Hematopoietic multipotent progenitor cell (in vitro differentiated cells): ENCODE measurements at regions not wholly inside any gene's neighbourhood (a gene's known extent, or its start where the extent isn't known, plus 50 kb on each side); places are given as distances from the start of the nearest gene placed in this dataset.
A peak's percentile ranks its signal among the peaks of the same experiment; 100 is the strongest.
"Not testable (repeated sequence)": the region's sequence is repeated elsewhere in the genome, so short reads cannot be mapped to it uniquely, and the experiment has no call there.

Experiments used
- DNase-seq, 3 donors: peaks; one replicate each; pipeline ENCODE4 v3.0.0-alpha.2; 2011 to 2015; ENCODE audit warnings: low read depth in 2 of 3, low spot score in 2 of 3

GRCh38 chr12:4159851-4160250, 113.7 kb upstream of the CCND2 start:
- no peak for DNase-seq

- DNase-seq, result no peak
Observed at GRCh38 chr12:4158306-4158705, 115.3 kb upstream of the CCND2 start.

- no peak for DNase-seq
Observed at GRCh38 chr12:4157122-4157521, 116.4 kb upstream of the CCND2 start.

GRCh38 chr12:4156317-4156716, 117.2 kb upstream of the CCND2 start:
- DNase-seq, result peak in 1 of 3 donors; percentile 35

GRCh38 chr12:4154672-4155225, 118.8 kb upstream of the CCND2 start:
- no peak for DNase-seq

DNA sequence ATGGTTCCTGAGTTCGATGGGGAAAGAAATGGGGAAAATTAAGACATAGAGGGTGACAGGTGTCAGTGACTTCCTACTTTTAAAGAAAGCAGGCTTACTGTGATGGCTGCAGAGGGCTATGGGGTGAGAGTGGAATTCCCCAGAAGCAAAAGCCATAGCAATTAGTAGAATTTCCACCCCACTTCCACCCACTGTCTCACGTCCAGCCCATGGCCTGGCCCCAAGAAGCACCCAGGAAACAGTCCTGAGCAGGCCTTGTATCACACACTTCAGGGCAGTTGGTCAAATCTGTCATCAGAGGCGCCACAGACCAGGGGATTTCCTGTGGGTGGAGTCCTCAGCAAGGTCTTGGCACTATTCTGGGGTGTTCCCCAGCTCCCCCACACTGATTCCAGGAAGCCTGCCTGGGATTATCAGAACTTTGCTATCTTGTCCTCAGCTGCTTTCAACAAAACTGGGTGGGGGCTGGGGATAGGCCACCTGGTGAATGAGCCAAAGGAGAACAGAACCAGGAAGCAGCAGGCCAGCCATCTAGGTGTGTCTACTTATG, 120.1 kb upstream of the CCND2 start:
- no peak for DNase-seq

- DNase-seq, result no peak
Observed at GRCh38 chr12:4152145-4152795, 121.3 kb upstream of the CCND2 start.

DNA sequence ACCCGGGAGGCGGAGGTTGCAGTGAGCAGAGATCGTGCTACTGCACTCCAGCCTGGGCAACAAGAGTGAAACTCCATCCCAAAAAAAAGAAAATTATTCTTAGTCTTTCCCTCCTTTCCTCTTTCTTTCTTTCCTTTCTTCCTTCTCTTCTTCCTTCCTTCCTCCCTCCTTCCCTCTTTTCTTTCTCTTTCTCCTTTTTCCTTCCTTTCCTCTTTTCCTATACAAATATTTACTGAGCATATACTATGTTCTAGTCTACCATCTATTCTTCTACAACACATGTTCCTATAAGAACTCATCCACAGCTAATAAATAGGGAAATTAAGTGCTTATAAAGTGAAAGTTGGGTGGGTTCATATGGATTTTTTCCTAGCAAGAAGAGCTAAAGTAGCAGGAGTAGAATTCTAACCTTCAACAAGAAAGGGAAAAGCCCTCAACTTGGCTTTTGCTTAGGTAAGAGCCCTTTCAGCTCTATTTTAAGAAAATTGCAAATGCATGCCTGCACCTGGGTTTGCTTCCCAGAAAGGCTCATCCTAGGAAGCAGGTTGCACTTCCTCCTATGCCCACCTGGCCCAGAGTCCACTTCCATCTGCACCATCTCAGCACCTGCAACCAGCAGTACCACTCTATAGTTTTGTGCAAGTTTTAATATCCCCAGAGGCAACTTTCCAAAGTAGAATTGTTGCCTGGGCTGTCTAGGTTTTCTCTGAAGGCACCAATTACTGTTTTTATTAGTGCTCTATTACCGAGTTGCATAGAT, 122.0 kb upstream of the CCND2 start:
- DNase-seq, result no peak

- DNase-seq, result not testable (repeated sequence)
Observed at GRCh38 chr12:4150355-4150754, 123.2 kb upstream of the CCND2 start.

DNA sequence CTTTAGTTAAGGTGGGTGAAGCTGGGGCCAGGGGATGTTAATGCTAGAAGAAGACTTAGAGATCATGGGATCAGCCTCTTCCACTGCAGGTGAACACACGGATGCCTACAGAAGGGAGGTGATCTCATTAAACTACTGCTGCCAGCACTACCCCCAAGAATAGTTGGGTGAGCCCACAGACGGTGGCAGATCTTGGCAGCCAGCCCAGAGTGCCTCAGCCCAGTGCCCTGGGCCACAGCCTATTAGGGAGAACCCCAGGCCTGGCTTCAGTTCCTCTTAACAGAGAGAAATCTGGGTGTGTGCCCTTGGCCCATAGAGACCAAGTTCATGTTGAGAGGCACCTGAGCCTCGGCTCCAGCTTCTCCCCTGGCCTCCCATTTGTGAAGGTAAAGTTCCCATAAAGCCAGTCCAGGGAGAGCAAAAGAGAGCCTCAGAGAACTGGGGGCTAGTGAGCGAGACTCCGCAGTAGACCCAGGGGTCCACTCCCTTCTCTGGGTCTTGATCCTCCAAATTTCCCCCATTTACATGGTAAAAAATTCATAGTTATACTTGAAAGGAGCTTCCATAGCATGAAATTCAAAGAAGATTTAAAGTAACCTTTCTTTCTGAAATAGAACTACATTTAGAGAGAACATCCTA, 125.0 kb upstream of the CCND2 start:
- DNase-seq, result peak in 2 of 3 donors; percentile 82 to 94

GRCh38 chr12:4147031-4147481, 126.5 kb upstream of the CCND2 start:
- DNase-seq, result no peak

GRCh38 chr12:4145990-4146859, 127.3 kb upstream of the CCND2 start:
- no peak for DNase-seq

DNA sequence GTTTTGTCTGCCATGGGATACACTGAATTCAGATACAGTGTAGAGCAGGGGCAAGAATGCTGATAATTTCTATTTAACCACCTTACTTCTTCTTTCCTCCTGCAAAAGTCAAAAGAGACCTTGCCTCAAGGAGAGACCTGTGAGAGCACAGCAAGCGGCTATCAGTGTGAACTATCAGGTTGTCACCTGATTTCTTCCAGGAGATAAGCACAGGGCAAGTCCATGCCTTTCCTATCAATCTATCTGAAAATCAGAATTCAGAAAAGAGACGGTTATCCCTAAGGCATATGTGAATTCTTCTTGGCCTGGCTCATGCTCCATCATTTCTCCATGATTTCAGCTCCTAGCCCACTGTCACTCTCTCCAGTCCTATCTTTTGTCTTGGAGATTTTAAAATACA, 128.9 kb upstream of the CCND2 start:
- DNase-seq, result no peak

DNA sequence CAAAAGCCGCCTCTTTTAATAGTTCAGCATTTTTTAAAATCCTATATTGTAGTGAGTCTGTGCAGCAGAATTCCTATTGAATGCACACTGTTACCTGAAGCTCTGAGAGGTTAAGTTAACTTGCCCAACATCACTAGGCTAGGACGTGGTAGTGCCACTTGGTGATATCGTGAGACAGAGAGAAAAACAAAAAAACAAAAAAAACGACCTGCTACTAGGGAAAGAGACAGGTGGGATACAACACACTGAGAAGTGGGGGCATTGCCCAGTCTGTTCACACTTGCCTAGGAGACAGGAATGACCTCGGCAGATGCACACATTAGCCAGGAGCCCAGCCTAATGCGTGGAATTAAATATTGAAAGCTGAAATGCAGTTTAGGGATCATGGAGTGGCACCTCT, 129.7 kb upstream of the CCND2 start:
- peak in 1 of 3 donors; percentile 32 for DNase-seq

- DNase-seq, result no peak
Observed at GRCh38 chr12:4141348-4142270, 132.0 kb upstream of the CCND2 start.

DNA sequence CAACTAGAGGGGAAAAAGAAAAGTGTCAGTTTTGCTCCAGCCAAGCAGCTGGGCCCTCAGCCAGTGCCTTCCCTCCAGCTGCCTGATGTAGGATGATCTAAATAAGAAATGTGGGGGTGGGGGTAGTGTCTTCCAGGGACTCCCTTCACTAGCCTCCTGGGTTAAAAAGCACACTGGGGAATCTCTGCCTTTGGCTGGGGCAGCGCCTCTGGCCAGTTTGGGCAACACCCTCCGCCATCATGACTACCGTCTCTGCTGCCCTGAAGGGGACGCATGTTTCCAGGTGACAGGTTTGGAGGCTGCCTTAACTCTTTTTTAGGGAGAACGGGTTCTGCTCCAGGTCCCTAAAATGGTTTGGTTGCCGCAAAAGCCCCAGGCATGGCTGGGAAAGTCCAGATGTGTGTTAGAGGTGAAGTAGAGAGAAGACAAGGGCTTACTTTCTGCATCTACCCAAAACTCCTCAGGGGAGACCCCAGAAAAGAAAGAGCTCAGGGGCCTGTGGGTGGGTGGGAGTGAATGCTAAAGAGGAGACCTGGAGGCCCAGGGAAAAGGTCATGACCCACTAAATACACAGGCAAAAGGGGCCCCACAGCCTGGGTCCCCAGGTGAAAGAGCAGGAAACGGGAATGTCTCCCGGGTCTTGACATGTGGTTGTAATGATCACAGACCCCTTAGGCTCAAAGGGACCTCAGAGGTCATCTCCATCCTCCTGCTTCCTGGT, 132.8 kb upstream of the CCND2 start:
- DNase-seq, result no peak

DNA sequence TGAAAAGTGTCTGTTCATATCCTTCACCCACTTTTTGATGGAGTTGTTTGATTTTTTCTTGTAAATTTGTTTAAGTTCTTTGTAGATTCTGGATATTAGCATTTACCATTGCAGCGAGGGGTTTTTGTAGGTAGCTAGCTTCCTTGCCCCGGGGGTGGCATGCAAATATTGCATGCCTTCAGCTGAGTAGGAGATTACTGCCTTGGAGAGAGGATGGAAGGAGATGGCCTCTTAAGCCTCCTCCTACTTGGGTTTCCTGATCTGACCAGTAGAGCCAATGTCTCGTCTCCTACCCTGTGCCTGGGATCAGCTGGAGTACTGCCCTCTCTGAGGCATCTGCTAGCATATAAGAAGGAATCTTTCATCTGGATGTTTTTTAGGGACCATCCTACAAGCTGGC, 134.4 kb upstream of the CCND2 start:
- DNase-seq, result no peak

GRCh38 chr12:4138532-4138931, 135.0 kb upstream of the CCND2 start:
- not testable (repeated sequence) for DNase-seq

GRCh38 chr12:4138051-4138450, 135.5 kb upstream of the CCND2 start:
- no peak for DNase-seq
